Upper lobe of left lung (tissue), 6 donors: ENCODE measurements at regions not wholly inside any gene's neighbourhood (a gene's known extent, or its start where the extent isn't known, plus 50 kb on each side); places are given as distances from the start of the nearest gene placed in this dataset.

Experiments
- ATAC-seq, 2 donors: fragments of 200-7000 bp; cut with Tn5 transposase; one replicate each; pipeline ENCODE4 v1.9.1; 2022; ENCODE audit warnings: mild to moderate bottlenecking in 2 of 2, moderate library complexity in 2 of 2; ENCODE audit not compliant: low FRiP score in 2 of 2
- DNase-seq, 2 donors: peaks; one replicate each; pipeline ENCODE4 v3.0.0-alpha.2; 2019 to 2020
- H3K27ac ChIP-seq, 4 donors: fragments of 200-600 bp; sonication (generic); one replicate each; pipeline ENCODE4 v1.5.1; 2016 to 2019
- H3K27me3 ChIP-seq, 4 donors: fragments of 200-600 bp; sonication (generic); one replicate each; pipeline ENCODE4 v1.5.1; 2017 to 2019
- H3K36me3 ChIP-seq, 4 donors: fragments of 200-600 bp; sonication (generic); one replicate each; pipeline ENCODE4 v1.5.1; 2016 to 2019
- H3K4me1 ChIP-seq, 4 donors: fragments of 200-600 bp; sonication (generic); one replicate each; pipeline ENCODE4 v1.5.1; 2018 to 2019
- H3K4me3 ChIP-seq, 4 donors: fragments of 200-600 bp; sonication (generic); one replicate each; pipeline ENCODE4 v1.5.1; 2017 to 2019; ENCODE audit warnings: mild to moderate bottlenecking in 2 of 4, moderate library complexity in 1 of 4
- H3K9me3 ChIP-seq, 4 donors: fragments of 200-600 bp; sonication (generic); one replicate each; pipeline ENCODE4 v1.5.1; 2018 to 2019
- CTCF ChIP-seq, 6 experiments: fragments of 450-650 bp in 4 of 6; fragments of 200-600 bp in 2 of 6; sonication (generic) in 2 of 6; IDR thresholded peaks; one replicate each; pipeline ENCODE4 v1.5.1; 2016 to 2019; ENCODE audit warnings: antibody characterized with exemption in 6 of 6
- EP300 ChIP-seq, 4 donors: sonication (generic); formaldehyde crosslinking; IDR thresholded peaks; one replicate each; pipeline ENCODE4 v1.5.1; 2017; ENCODE audit warnings: antibody characterized with exemption in 4 of 4, control low read depth in 2 of 4
- POLR2A ChIP-seq, 4 donors: fragments of 450-650 bp; IDR thresholded peaks; one replicate each; pipeline ENCODE4 v1.5.1; 2016 to 2017; ENCODE audit warnings: antibody characterized with exemption in 4 of 4, mild to moderate bottlenecking in 2 of 4
- POLR2AphosphoS5 ChIP-seq, 2 donors: sonication (generic); formaldehyde crosslinking; IDR thresholded peaks; one replicate each; pipeline ENCODE4 v1.5.1; 2017; ENCODE audit warnings: antibody characterized with exemption in 2 of 2
- WGBS, 2 donors: methylation state at CpG; one replicate each; pipeline ENCODE4 v1.1.5; 2017 to 2018; 5-methylcytosine and 5-hydroxymethylcytosine counted together
- donor health status: DM: no; HTN: no; CAD: no; lungs with moderate emphysema.
- donor health status: DM: no; HTN: yes; CAD: no; lungs with severe emphysema.

- H3K9me3 ChIP-seq: no peaks in the 10 kb centered on the region
- H3K27ac ChIP-seq: no peak overlapping the region
- H3K27me3 ChIP-seq: no peaks in the 10 kb centered on the region
- WGBS, 2 donors: 86 to 94% methylated on average over 14 of the region's 14 CpGs
- H3K36me3 ChIP-seq: no peaks in the 10 kb centered on the region
- no peak for TF ChIP-seq POLR2AphosphoS5 (IDR thresholded peaks at IDR 0.05)
- no peak for TF ChIP-seq EP300 (IDR thresholded peaks at IDR 0.05)
- no peak for TF ChIP-seq POLR2A (IDR thresholded peaks at IDR 0.05)
- TF ChIP-seq CTCF (IDR thresholded peaks at IDR 0.05): no peak
- ATAC-seq: peak in 1 of 2 donors; percentile 66
- no peak overlapping the region for H3K4me3 ChIP-seq
- DNase-seq: no peak
- no peaks in the 10 kb centered on the region for H3K4me1 ChIP-seq
Measured at GRCh38 chr3:194993896-194994295, 277.1 kb downstream of the XXYLT1 start.

GRCh38 chr3:194994551-194994981 is 276.4 kb downstream of the XXYLT1 start:
- Histone ChIP-seq H3K9me3 (no peaks in the 10 kb centered on the region), H3K4me1 (no peaks in the 10 kb centered on the region), H3K27me3 (no peaks in the 10 kb centered on the region), H3K4me3 (no peak overlapping the region), H3K36me3 (no peaks in the 10 kb centered on the region), H3K27ac (no peak overlapping the region)
- WGBS, 2 donors: 87 to 90% methylated on average over 6 of the region's 6 CpGs
- DNase-seq: no peak
- peak in 1 of 2 donors; percentile 56 for ATAC-seq
- TF ChIP-seq EP300 (IDR thresholded peaks at IDR 0.05) (no peak), CTCF (IDR thresholded peaks at IDR 0.05) (no peak), POLR2AphosphoS5 (IDR thresholded peaks at IDR 0.05) (no peak), POLR2A (IDR thresholded peaks at IDR 0.05) (no peak)

GRCh38 chr3:194995334-194995733 is 275.6 kb downstream of the XXYLT1 start:
- Histone ChIP-seq H3K4me3 (no peak overlapping the region), H3K4me1 (no peaks in the 10 kb centered on the region), H3K36me3 (no peaks in the 10 kb centered on the region), H3K9me3 (no peaks in the 10 kb centered on the region), H3K27me3 (no peaks in the 10 kb centered on the region), H3K27ac (no peak overlapping the region)
- DNase-seq: no peak
- ATAC-seq: no peak
- no peak for TF ChIP-seq EP300 (IDR thresholded peaks at IDR 0.05)
- no peak for TF ChIP-seq CTCF (IDR thresholded peaks at IDR 0.05)
- no peak for TF ChIP-seq POLR2AphosphoS5 (IDR thresholded peaks at IDR 0.05)
- TF ChIP-seq POLR2A (IDR thresholded peaks at IDR 0.05): no peak
- WGBS, 2 donors: 75 to 92% methylated on average over 7 of the region's 7 CpGs

- H3K27me3 ChIP-seq: no peaks in the 10 kb centered on the region
- no peaks in the 10 kb centered on the region for H3K36me3 ChIP-seq
- H3K4me3 ChIP-seq: no peak overlapping the region
- no peaks in the 10 kb centered on the region for H3K9me3 ChIP-seq
- no peaks in the 10 kb centered on the region for H3K4me1 ChIP-seq
- 72 to 94% methylated on average over 12 of the region's 12 CpGs for WGBS, 2 donors
- TF ChIP-seq POLR2A (IDR thresholded peaks at IDR 0.05): no peak
- no peak for TF ChIP-seq EP300 (IDR thresholded peaks at IDR 0.05)
- no peak for TF ChIP-seq POLR2AphosphoS5 (IDR thresholded peaks at IDR 0.05)
- no peak for TF ChIP-seq CTCF (IDR thresholded peaks at IDR 0.05)
- DNase-seq: no peak
- no peak for ATAC-seq
- no peak overlapping the region for H3K27ac ChIP-seq
Measured at GRCh38 chr3:194995922-194996321, 275.0 kb downstream of the XXYLT1 start.

GRCh38 chr3:194996746-194997145 is 274.2 kb downstream of the XXYLT1 start:
- H3K27ac ChIP-seq: no peak overlapping the region
- 81 to 98% methylated on average over 6 to 9 of the region's 9 CpGs for WGBS, 2 donors
- H3K36me3 ChIP-seq: no peaks in the 10 kb centered on the region
- peaks cover 0 to under 1% (median 0%) of the 10 kb centered on the region in 4 donors for H3K4me1 ChIP-seq
- H3K4me3 ChIP-seq: no peak overlapping the region
- no peak for TF ChIP-seq CTCF (IDR thresholded peaks at IDR 0.05)
- TF ChIP-seq POLR2A (IDR thresholded peaks at IDR 0.05): no peak
- TF ChIP-seq EP300 (IDR thresholded peaks at IDR 0.05): no peak
- TF ChIP-seq POLR2AphosphoS5 (IDR thresholded peaks at IDR 0.05): no peak
- DNase-seq (no peak), ATAC-seq (no peak)
- no peaks in the 10 kb centered on the region for H3K27me3 ChIP-seq
- no peaks in the 10 kb centered on the region for H3K9me3 ChIP-seq
